ENCODE measurements at regions not wholly inside any gene's neighbourhood (a gene's known extent, or its start where the extent isn't known, plus 50 kb on each side); places are given as distances from the start of the nearest gene placed in this dataset.
"Not testable (repeated sequence)": the region's sequence is repeated elsewhere in the genome, so short reads cannot be mapped to it uniquely, and the experiment has no call there.

DNA sequence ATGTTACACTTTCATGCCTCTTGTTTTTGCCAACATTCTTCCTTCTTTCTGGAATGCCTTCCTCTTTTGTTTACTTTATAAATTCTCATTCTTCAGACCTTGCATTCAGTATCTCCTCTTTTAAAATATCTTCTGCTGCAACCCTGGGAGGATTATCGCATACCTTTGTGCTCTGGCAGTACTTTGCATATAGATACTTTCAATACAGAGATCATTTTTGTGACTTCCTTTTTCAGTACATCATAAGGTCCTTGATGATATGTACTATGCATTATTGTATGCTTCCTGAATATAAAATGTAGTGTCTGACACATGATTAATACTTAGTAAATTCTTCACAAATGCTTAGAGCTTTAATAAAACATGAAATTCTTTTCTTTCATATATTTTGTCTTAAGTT lies 538.7 kb downstream of the TRIB2 start:
- DNase-seq = no peak

DNA sequence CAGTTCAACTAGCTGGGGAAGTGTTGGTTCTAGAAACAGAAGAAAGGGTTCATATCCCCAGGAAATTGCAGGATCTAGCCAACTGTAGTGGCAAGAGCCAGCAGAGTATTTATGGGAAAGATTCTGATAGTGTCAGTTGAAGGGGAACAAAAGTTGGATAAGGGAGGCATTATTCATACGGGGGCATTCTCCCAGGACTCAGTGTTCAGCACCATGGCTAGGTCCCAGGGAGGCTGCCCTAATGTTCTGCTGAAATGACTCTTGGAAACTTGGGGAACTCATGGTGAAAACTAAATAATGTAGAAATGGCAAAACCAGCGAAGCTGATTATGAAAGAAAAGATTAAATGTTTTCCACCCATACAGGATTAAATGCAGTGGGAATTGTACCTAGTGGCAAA lies 543.7 kb downstream of the TRIB2 start:
- no peak for DNase-seq

DNA sequence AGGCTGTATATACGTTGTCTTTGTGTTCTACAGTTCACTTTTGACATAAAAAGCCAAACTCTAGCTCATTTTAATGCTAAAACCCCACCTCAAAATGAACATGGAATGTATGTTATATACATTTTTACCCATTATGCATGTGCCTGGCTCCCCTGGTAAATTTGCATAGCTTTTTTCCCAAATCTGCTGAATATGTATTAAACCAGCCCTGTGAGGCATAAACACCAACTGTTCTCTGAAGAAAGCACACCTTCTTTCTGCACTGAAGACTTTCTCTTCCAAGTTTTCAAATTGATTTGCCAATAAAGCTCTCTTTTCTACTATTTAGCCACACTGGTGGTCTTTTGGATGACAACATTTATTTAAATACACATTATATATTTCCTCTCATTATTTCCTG lies 549.4 kb downstream of the TRIB2 start:
- no peak for DNase-seq

DNA sequence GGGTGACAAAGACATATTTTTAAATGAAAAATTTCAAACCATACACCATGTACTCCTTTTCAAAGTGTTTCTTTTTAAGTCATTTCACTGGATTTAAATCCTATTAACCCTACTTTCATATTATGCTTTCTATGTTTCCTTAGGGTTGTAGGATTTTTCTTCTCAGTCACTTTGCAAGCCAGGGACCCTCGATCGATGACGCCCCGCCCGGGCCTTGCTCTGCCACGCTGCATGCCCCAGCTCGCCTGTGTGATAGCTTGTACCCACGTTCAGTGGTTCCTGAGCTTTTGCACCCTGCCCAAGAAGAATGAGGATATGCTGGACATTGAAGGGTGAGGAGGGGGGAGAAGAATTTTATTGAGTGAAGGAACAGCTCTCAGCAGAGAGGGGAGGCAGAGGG lies 568.0 kb downstream of the TRIB2 start:
- no peak for DNase-seq

DNA sequence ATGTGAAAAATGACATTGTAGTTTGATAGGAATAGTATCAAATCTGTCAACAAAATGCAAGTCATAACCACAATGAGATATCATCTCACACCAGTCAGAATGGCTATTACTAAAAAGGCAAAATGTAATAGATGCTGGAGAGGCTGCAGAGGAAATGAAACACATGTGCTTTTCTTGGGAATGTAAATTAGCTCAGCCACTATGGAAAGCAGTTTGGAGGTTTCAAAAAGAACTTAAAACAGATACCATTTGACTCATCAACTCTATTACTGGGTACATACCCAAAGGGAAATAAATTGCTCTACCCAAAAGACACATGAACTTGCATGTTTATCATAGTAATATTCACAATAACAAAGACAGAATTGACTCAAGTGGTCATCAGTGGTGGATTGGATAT lies 572.6 kb downstream of the TRIB2 start:
- no peak for DNase-seq

DNA sequence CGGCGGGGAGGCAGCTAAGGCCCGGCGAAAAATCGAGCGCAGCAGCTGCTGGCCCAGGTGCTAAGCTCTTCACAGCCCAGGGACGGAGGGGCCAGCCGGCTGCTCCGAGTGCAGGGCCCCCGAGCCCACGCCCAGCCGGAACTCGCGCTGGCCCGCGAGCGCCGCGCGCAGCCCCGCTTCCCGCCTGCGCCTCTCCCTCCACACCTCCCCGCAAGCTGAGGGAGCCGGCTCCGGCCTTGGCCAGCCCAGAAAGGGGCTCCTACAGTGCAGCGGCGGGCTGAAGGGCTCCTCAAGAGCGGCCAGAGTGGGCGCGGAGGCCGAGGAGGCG lies 591.7 kb downstream of the TRIB2 start:
- not testable (repeated sequence) for DNase-seq

DNA sequence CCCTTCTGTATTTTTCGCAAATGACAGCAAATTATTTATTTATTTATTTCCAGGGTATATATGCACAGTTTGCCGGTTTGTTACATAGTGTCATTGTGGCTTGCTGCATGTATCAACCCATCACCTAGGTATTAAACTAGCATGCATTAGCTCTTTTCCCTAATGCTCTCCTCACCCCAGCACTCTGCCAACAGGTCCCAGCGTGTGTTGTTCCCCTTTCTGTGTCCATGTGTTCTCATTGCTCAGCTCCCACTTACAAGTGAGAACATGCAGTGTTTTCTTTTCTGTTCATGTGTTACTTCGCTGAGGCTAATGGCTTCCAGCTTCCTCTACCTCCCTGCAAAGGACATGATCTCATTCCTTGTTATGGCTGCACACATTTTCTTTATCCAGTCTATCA lies 592.3 kb downstream of the TRIB2 start:
- DNase-seq = no peak

DNA sequence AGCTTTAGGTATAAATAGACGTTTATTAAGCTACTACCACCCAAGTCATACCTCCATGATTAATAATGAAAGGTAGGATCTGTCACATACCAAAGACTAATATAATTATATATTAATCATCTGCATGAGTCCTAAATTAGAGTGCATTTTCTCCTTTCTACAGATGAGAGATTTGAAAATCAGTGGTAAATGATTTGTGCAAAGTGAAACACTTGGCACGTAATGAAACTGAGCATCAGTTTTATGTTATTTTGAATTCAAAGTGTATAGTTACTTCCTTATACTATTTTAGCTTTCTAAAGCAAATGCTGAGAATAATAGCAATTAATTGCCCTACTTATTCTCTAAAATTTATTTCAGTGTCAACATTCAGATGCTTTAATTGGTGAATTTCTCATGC lies 615.3 kb downstream of the TRIB2 start:
- no peak for DNase-seq

DNA sequence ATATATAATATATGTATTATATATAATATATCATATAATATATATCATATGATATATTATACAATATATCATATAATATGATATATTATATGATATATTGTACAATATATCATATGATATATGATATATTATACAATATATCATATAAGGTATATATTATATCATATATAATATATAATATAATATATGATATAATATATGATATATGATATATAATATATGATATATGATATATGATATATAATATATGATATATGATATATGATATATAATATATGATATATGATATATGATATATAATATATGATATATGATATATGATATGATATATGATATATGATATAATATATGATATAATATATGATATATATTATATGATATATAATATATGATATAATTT lies 617.3 kb downstream of the TRIB2 start:
- not testable (repeated sequence) for DNase-seq

DNA sequence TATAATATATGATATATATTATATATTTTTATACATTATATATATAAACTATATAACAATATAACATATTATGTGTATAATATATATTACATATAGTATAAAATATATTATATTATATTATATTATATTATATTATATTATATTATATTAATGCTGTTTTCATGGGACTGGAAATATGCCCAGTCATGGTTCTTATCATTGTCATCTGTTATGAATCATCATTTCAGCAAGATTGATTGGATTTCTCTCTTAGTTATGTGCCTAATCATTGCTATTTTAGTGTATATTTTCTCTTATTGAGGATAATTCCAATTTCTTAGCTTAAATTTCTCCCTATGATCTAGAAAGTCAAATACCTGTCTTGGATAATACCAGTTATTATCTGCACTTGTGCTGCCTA lies 617.8 kb downstream of the TRIB2 start:
- DNase-seq = no peak

DNA sequence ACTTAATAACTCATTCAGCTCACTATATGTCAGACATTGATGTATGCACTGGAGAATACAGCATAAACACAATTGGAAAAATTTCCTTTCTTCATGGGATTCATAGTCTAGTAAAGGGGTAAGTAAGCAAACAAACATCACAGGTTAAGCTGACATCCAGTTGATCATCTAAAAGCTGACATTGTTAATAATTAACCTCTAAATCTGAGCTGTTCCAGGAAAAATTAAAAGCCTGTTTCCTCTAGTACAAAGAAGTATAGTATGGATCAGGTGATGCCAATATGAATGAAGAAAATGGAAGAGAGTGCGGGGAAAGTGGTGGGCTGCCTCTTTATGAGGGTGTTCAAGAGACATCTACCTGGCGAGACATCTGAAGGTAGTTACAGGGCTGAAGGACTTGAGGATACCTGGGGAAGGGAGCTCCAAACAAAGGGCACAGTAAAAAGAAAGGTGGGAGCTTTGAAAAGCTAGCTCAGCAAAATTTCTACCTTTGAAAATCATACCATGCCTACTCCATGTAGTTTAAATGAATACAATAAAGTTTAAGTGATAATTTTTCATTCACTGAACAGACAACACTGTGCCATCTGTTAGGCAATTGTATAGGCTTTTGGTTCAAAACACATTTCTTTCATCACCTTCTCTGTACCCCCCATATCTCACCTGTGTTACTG lies 619.3 kb downstream of the TRIB2 start:
- no peak for DNase-seq

DNA sequence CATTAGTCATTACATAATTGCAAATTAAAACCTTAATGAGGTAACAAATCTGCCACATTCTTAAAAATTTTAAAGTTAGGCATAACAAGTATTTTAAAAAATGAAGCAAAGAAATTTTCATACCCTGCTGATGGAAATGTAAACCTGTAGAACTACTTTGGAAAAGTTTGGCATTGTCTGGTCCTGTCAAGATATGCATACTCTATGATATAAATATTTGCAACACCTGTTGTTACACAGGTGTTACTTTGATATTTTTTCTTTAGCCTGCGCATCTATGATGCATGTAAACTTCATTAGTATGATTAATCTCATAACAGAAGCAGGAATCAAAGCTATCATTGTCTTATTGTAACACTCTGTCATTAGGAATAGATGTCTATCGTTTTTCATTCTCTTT lies 634.3 kb downstream of the TRIB2 start:
- DNase-seq = no peak

DNA sequence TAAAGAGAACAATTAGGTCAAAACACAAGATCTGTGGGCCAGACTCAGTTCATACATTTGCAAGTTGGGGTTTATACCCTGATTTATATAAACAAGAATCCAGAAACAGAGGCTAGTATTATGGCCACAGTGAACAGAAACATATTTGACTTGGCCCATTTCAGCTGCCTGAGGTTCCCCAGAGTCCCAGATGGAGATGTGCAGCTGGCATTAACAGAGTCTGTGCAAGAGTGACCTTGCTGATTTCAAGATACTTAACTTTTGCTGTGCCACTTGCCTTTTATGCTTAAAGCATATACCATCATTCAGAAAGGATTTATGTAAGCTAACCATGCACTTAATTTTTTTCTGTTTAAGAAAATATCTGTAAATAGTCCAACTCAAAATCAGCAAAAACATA lies 636.3 kb downstream of the TRIB2 start:
- DNase-seq = no peak

DNA sequence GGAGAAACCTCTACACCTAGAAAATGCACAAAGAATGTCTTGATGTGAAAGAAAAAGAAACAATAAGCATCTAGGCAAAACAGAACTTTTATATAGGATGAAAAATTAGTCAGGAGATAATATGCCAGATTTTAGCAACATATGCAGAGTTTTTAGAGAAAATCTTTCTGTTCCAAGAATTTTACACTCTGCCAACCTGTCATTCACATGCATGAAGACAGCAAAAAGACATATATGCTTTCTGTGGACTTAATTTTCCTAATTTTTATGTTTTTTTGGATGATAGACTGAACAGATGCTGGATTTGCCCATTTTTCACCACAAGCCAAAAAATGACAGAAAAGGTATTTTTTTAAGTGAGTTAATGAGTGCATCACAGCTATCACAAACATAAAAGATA lies 637.3 kb downstream of the TRIB2 start:
- no peak for DNase-seq

DNA sequence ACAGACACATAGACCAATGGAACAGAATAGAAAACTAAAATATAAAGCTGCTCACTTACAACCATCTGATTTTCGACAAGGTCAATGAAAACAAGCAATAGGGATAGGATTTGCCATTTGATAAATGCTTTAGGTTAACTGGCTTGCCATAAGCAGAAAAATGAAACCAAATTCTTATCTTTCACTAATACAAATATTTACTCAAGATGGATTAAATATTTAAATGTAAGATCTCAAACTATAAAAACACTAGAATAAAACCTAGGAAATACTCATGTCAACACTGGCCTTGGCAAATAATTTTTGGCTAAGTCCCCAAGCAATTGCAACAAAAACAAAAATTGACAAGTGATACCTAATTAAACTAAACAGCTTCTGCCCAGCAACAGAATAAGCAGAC lies 665.2 kb downstream of the TRIB2 start:
- not testable (repeated sequence) for DNase-seq

DNA sequence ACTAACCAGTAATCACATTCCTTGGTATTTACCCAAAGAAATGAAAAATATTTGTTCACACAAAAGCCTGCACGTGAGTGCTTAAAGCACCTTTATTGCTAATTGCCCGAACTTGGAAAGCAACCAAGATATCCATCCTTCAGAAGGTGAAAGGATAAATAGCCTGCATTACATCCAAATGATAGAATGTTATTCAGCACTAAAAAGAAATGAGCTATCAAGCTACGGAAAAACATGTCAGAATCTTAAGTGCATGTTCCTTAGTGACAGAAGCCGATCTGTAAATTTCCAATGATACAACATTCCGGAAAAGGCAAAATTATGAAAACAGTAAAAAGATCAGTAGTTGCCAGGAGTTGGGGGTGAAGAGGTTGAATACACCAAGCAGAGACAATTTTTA lies 672.4 kb downstream of the TRIB2 start:
- not testable (repeated sequence) for DNase-seq

DNA sequence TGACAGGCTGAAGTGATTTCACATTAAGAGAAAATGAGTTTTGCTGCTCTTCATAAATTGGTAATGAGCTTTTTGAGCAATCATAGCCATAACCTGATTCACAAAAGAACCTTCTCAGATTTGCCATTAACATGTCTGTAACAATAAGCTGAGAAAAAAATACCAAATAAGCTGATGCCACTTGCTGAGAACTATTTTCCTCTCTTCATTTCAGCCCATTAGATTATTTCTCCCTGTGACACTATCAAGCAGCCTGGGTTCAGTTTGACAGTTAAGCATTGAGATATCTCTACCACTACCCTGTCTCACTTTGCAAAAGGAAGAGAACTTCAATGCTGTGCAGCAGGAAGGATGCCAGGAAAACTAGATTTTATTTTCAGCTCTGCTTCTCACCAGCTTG lies 673.9 kb downstream of the TRIB2 start:
- DNase-seq = no peak

DNA sequence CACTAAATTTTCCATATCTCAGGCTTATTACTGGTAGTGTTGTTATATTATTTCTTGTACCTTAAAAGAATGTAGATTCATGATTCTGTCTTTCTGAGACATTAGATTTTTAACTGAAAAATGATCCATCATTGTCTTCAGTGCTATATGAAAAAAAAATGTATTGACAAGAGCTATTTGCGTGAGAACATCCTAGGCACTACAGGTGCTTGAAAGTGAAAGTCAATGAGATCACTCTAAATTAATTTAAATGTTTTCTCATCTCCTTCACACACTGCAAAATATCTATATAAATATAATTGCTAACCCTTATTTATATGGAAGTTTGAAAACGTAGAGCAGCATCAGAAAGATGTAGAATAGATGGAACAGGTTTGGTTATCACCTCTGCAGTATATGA lies 684.6 kb downstream of the TRIB2 start:
- DNase-seq = no peak

DNA sequence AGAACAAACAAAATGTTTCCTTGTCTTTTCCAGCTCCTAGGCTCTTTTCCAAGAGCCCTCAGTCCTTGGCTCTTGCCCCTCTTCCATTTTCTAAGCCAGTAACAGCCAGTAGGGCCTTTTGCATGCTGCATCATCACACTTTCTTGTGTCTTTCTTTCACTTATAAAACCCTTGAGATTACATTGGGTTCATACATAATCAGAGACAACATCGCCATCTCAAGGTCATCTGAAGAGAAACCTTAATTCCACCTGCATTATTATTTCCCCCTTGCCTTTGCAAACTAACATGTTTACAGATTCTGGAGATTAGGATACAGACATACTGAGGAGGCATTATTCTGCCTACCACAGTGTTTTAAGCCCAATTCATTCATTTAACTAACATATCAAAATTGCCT lies 697.3 kb downstream of the TRIB2 start:
- DNase-seq = no peak

DNA sequence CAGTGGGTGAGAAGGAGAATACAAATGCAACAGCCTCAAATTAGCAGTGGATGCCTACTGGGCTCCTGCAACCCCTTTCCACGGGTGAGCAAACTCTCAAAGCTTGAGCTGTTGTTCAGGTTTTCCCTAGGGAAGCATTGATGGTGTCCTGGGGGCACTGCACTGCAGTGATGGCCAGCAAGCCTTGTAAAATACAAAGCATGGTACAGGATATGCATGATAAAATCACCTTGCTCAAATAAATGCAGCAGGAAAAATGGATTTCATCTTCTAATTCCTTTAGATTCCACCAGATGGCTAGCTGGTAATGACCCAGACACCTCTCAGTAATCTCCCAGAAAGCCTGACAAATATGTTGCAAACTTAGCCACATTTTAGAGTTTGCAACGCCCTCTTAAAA lies 698.2 kb downstream of the TRIB2 start:
- no peak for DNase-seq

DNA sequence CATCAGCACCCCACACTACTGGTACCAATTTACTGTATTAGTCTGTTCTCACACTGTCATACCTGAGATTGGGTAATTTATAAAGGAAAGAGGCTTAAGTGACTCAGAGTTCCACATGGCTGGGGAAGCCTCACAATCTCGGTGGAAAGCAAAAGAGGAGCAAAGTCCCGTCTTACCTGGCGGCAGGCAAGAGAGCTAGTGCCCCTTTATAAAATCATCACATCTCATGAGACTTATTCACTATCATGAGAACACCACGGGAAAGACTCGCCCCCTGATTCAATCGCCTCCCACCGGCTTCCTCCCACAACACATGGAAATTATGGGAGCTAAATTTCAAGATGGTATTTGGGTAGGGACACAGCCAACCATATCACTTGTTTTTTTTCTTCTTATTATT lies 717.2 kb downstream of the TRIB2 start:
- DNase-seq = no peak

DNA sequence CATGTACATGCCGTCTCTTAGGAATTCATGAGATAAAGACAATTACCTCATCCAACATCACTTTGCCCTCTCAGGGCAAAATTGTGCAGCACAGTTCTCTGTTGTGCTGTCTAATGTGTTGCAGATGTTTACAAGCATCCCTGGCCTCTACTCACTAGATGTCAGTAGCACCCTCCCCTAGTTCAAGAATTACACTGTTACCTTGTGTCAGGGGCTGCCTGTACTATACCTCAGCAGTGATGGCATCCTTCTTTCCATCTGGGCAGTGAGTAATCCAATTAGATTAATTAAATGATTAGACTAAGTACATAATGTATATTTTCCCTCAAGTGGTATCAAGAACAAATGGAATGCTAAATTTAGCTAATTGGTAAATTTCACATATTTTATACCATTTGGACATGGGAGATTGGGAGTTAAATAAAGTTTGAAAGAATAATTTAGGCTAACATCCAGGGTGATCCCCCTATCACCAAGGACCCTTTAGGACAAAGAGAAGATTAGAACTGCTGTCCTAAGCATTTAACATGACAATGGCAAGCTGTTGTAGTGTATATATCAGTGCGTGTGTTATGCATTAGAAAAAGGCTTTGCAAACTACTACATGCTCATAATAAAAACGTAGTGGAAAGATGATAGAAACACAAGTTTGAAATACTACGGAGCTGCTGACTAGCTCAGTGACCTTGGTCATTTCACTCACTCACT lies 727.0 kb downstream of the TRIB2 start:
- DNase-seq = not testable (repeated sequence)

DNA sequence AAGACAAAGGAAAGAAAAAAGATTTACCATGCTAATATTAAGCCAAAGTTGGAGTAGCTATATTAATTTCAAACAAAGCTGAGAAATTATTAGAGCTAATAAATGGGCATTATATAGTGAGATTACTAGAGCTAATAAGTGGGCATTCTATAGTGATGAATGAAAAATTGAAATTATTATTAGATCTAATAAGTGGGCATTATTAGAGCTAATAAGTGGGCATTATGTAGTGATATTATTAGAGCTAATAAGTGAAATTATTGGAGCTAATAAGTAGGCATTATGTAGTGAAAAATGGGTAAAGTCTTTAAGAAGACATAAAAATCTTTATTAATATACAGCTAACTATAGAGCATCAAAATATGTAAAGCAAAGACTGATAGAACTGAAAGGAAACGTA lies 745.7 kb downstream of the TRIB2 start:
- no peak for DNase-seq

DNA sequence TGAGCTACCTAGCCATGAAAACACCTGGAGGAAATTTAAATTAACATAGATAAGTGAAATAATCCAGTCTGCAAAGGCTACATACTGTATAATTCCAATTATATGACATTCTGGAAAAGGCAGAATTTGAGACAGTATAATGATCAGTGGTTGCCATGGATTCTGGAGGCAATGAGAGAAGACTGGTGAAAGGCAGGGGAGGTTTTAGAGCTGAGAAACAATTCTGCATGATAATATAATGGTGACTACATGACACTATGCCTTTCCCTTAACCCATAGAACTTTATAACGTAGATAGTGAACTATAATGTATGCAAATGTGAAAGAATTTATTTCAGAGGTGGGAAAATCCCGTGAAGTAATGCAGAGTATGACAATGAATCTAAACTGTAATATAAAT lies 749.3 kb downstream of the TRIB2 start:
- DNase-seq = no peak

DNA sequence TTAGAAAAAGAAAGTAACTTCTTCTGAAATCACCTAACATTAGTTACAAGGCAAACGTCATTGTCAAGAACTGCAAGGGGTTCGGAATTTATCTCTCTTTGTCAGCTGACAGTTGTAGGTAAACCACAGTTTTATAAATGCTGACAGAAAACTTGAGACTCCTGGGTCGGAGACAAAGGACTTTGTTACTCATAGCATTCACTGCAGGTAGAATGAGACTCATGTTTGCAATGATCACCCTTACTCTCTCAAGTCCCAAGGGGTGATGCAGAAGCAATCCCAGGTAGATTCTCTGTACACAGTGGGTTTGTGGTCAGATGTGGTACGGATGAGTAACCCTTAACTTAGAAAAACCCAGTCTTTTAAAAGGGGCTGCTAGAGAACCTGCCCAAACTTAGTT lies 757.8 kb downstream of the TRIB2 start:
- DNase-seq = no peak
